Keratinocyte (primary cell): ENCODE measurements at regions not wholly inside any gene's neighbourhood (a gene's known extent, or its start where the extent isn't known, plus 50 kb on each side); places are given as distances from the start of the nearest gene placed in this dataset.

ENCODE experiments used
- DNase-seq: peaks from one replicate; pipeline ENCODE4 v3.0.0-alpha.2; 2011; ENCODE audit warnings: low read depth, missing footprints, low spot score
- FAIRE-seq: peaks from 2 replicates; lab custom pipeline; 2011; peaks lifted over from hg19 to GRCh38; lab: Jason Lieb, UNC
- H2AFZ ChIP-seq: 2 replicates; pipeline ENCODE4 v1.6.0; 2012; ENCODE audit warnings: low read length, control low read depth, inconsistent platforms; ENCODE audit not compliant: control insufficient read depth
- H3K27ac ChIP-seq: 2 replicates; pipeline ENCODE4 v1.5.1; 2011; ENCODE audit warnings: low read length; ENCODE audit not compliant: control insufficient read depth, insufficient read depth
- H3K27me3 ChIP-seq: 3 replicates; pipeline ENCODE4 v1.6.0; 2011; ENCODE audit warnings: low read length; ENCODE audit not compliant: control insufficient read depth, insufficient read depth; ENCODE audit errors: extremely low read depth
- H3K36me3 ChIP-seq, 2 experiments: 2 replicates in 1 of 2; 3 replicates in 1 of 2; pipeline ENCODE4 v1.5.1; 2011; ENCODE audit warnings: low read length in 2 of 2, mild to moderate bottlenecking in 1 of 2; ENCODE audit not compliant: control insufficient read depth in 2 of 2, insufficient read depth in 2 of 2; ENCODE audit errors: extremely low read depth in 1 of 2
- H3K4me1 ChIP-seq: 3 replicates; pipeline ENCODE4 v1.5.1; 2011; ENCODE audit warnings: low read length; ENCODE audit not compliant: control insufficient read depth, insufficient read depth; ENCODE audit errors: extremely low read depth
- H3K4me2 ChIP-seq: 3 replicates; pipeline ENCODE4 v1.6.0; 2011; ENCODE audit warnings: low read depth, low read length; ENCODE audit not compliant: control insufficient read depth, insufficient read depth; ENCODE audit errors: extremely low read depth
- H3K4me3 ChIP-seq, 3 experiments: fragments of 200-600 bp in 1 of 3; sonication (generic) in 1 of 3; 2 replicates in 2 of 3; 3 replicates in 1 of 3; pipeline ENCODE4 v1.5.1; 2011 to 2016; ENCODE audit warnings: low read length in 3 of 3, mild to moderate bottlenecking in 3 of 3, control low read depth in 2 of 3, inconsistent platforms in 1 of 3, low read depth in 1 of 3, mixed read lengths in 1 of 3, mixed run types in 1 of 3, moderate library complexity in 1 of 3; ENCODE audit not compliant: control insufficient read depth in 2 of 3, insufficient read depth in 2 of 3; ENCODE audit errors: extremely low read depth in 1 of 3
- H3K79me2 ChIP-seq: 2 replicates; pipeline ENCODE4 v1.6.0; 2012; ENCODE audit warnings: low read length; ENCODE audit not compliant: control insufficient read depth, insufficient read depth
- H3K9ac ChIP-seq: 3 replicates; pipeline ENCODE4 v1.6.0; 2011; ENCODE audit warnings: low read length; ENCODE audit not compliant: control insufficient read depth, insufficient read depth; ENCODE audit errors: extremely low read depth
- H3K9me1 ChIP-seq: 3 replicates; pipeline ENCODE4 v1.6.0; 2011; ENCODE audit warnings: low read length; ENCODE audit not compliant: control insufficient read depth, insufficient read depth; ENCODE audit errors: extremely low read depth
- H3K9me3 ChIP-seq: 2 replicates; pipeline ENCODE4 v1.5.1; 2012; ENCODE audit warnings: low read depth, low read length; ENCODE audit not compliant: control insufficient read depth
- H4K20me1 ChIP-seq: 3 replicates; pipeline ENCODE4 v1.6.0; 2011; ENCODE audit warnings: low read length; ENCODE audit not compliant: control insufficient read depth, insufficient read depth; ENCODE audit errors: extremely low read depth
- EZH2 ChIP-seq: IDR thresholded peaks from one replicate; pipeline ENCODE4 v1.6.1; 2012; ENCODE audit warnings: inconsistent platforms, mild to moderate bottlenecking, low read length, moderate library complexity
- dilution Hi-C: fragments of 300-500 bp; cut with MboI; formaldehyde crosslinking; loops from one replicate; pipeline ENCODE4 v1.7.0; 2020; ENCODE audit warnings: low sequenced_read_pairs; ENCODE audit not compliant: extremely low pct_ligation_motif_present
- TF ChIP-seq, protein P1 (sequence below), 3 experiments: IDR thresholded peaks in 1 of 3; conservative IDR thresholded peaks in 1 of 3; optimal IDR thresholded peaks in 1 of 3; 2 replicates in 2 of 3; 3 replicates in 1 of 3; pipeline versions ENCODE3 to v1.5.1; 2011; ENCODE audit warnings: low read length in 3 of 3, mild to moderate bottlenecking in 3 of 3, moderate library complexity in 2 of 3, control low read depth in 1 of 3, inconsistent platforms in 1 of 3; ENCODE audit not compliant: insufficient read depth in 2 of 3; ENCODE audit errors: extremely low read depth in 1 of 3

DNA sequence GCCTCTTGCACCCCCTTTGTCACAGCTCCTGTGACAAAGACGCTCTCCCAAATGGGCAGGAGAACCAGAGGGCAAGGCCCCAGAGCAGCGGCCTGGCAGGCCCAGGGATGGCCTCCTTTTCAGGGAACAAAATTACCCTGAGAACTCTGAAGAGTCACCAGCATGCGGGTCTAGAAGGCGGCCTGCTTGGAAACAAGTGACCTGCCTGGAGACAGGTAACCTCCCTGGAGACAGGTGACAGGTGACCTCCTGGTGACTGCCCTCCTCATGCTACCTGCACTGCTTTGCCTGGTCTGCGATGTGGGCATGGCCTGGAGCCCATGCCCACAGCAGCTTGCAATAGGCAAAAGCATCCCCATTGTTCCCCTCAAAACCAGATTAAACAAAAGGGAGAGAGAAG, 86.5 kb upstream of the ZC3H12A start:
- Histone ChIP-seq H3K4me3 (no peak overlapping the region), H3K79me2 (no peaks in the 10 kb centered on the region), H2AFZ (no peak overlapping the region), H3K36me3 (no peaks in the 10 kb centered on the region), H3K4me2 (no peak overlapping the region), H3K9me1 (no peaks in the 10 kb centered on the region), H3K4me1 (no peaks in the 10 kb centered on the region), H3K9ac (no peak overlapping the region), H3K27ac (no peak overlapping the region), H3K27me3 (no peaks in the 10 kb centered on the region), H4K20me1 (no peaks in the 10 kb centered on the region), H3K9me3 (no peaks in the 10 kb centered on the region)
- DNase-seq, result no peak
- dilution Hi-C loops, result no loop called here
- no peak for FAIRE-seq
- TF ChIP-seq, protein P1, sequence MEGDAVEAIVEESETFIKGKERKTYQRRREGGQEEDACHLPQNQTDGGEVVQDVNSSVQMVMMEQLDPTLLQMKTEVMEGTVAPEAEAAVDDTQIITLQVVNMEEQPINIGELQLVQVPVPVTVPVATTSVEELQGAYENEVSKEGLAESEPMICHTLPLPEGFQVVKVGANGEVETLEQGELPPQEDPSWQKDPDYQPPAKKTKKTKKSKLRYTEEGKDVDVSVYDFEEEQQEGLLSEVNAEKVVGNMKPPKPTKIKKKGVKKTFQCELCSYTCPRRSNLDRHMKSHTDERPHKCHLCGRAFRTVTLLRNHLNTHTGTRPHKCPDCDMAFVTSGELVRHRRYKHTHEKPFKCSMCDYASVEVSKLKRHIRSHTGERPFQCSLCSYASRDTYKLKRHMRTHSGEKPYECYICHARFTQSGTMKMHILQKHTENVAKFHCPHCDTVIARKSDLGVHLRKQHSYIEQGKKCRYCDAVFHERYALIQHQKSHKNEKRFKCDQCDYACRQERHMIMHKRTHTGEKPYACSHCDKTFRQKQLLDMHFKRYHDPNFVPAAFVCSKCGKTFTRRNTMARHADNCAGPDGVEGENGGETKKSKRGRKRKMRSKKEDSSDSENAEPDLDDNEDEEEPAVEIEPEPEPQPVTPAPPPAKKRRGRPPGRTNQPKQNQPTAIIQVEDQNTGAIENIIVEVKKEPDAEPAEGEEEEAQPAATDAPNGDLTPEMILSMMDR (optimal IDR thresholded peaks at IDR 0.05 in 1 of 3, IDR thresholded peaks at IDR 0.05 in 1 of 3, conservative IDR thresholded peaks at IDR 0.05 in 1 of 3; ENCODE audit: extremely low read depth in 1 of 3, insufficient read depth in 2 of 3, low read length in 3 of 3), result no peak
- no peak for TF ChIP-seq EZH2

DNA sequence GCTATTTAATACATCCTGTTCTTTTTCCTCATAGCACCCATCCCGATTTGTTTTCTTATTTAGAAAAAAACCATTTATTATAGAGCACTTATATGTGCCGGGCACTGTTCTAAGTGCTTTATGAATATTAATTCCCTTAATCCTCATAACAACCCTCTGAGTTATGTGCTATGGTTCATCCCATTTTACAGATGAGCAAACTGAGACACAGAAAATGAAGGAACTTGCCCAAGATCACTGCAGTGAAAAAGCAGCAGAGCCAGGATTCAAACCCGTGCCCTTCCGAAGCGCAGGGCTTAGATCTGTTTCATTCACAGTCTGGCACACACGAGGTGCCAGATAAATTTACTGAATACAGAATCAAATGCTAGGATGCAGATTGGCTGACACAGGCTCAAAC, 85.1 kb upstream of the ZC3H12A start:
- dilution Hi-C loops, result no loop called here
- Histone ChIP-seq H3K4me2 (no peak overlapping the region), H3K4me1 (no peaks in the 10 kb centered on the region), H3K4me3 (no peak overlapping the region), H3K36me3 (no peaks in the 10 kb centered on the region), H3K27me3 (peaks cover 4% of the 10 kb centered on the region), H2AFZ (no peak overlapping the region), H3K9me3 (no peaks in the 10 kb centered on the region), H3K9ac (no peak overlapping the region), H3K27ac (no peak overlapping the region), H3K79me2 (no peaks in the 10 kb centered on the region), H3K9me1 (no peaks in the 10 kb centered on the region), H4K20me1 (no peaks in the 10 kb centered on the region)
- DNase-seq (no peak), FAIRE-seq (no peak)
- TF ChIP-seq, protein P1 (optimal IDR thresholded peaks at IDR 0.05 in 1 of 3, IDR thresholded peaks at IDR 0.05 in 1 of 3, conservative IDR thresholded peaks at IDR 0.05 in 1 of 3; ENCODE audit: extremely low read depth in 1 of 3, insufficient read depth in 2 of 3, low read length in 3 of 3), result no peak
- TF ChIP-seq EZH2, result no peak
